Activated gamma-delta T cell treated with Interleukin-2 at 50 U/mL for 16 hours (primary cell): ENCODE measurements at regions not wholly inside any gene's neighbourhood (a gene's known extent, or its start where the extent isn't known, plus 50 kb on each side); places are given as distances from the start of the nearest gene placed in this dataset.

Source experiments
- DNase-seq: peaks from one replicate; pipeline ENCODE4 v3.0.0-alpha.2; 2020

GRCh38 chr7:68265258-68265657 lies 1268.6 kb downstream of the TYW1 start:
- DNase-seq = no peak

DNA sequence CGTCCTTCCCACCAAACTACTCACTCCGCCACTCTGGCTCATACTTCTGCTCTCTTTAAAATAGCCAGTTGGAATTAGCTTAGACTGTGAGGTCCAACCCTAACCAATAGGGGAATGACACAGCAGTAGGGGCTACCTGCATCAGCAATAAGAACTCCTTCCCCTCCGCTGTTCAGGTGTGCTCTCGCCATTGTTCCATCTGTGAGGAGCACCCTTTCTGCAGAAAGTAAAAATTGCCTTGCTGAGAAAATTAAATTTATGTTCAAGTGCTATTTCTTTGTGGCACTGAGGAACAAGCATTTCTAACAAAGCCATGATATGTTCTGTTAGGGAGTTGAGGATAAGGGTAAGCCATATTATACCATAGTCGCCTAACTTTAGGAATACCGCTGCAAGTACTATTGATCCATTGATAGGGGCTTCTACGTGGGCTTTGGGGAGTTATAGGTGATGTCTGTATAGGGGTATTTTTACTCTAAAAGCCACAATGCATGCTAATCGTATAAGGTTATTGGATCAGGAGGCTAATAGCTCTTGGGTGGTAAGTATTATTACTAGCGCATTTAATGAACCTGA lies 1269.5 kb downstream of the TYW1 start:
- no peak for DNase-seq

GRCh38 chr7:68267486-68267885 lies 1270.9 kb downstream of the TYW1 start:
- DNase-seq = no peak

DNA sequence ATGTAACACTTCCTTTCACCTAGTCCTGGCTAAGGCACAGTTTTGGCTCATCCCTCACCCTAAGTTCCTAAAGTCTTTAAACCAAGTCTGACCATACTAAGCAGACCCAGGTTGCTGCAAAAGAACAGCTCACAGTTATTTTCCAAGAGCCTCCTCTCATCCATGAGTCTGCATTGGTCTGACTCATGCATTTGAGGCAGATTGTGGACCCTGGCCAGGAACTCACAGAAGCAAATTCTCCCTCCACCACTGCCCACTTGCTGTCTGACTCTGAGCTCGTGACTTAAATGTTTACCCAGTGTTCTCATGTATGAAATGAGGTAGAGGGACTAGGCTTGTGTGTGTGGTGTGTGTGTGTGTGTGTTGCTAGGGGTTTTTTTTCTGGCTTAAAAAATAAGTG lies 1272.8 kb downstream of the TYW1 start:
- DNase-seq = no peak

DNA sequence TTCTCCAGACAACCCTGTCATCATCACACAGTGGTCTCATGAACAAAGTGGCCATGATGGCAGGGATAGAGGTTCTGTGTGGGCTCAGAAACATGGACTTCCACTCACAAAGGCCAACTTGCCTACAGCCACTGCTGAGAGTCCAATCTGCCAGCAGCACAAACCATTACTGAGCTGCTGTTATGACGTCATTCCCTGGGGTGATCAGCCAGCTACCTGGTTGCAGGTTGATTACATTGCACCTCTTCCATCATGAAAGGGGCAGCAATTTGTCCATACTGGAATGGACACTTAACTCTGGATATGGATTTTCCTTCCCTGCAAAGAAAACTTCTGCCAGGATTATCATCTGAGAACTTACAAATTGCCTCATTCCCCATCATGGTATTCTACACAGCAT lies 1275.9 kb downstream of the TYW1 start:
- no peak for DNase-seq

DNA sequence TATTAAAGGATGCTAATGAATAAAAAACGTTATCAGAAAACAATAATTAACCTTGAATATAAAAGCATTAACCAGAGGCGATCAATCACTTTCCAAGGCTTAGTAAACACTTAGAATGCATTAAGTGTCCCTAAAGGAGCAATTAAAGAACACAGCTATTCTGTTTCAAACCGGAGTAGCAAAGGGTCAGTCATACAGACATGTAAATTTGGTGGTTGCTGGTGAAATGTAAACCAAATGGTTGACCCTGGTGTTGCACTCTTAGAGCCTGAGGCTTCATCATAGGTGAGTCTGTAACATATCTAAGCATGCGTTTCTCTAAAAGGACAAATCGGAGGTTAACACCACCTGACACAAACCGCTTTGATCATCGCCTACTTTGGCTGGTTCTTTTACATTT lies 1280.1 kb downstream of the TYW1 start:
- DNase-seq = no peak

- DNase-seq = no peak
Measured at GRCh38 chr7:68279827-68280400, 1283.3 kb downstream of the TYW1 start.

- no peak for DNase-seq
Measured at GRCh38 chr7:68280931-68281330, 1284.3 kb downstream of the TYW1 start.

DNA sequence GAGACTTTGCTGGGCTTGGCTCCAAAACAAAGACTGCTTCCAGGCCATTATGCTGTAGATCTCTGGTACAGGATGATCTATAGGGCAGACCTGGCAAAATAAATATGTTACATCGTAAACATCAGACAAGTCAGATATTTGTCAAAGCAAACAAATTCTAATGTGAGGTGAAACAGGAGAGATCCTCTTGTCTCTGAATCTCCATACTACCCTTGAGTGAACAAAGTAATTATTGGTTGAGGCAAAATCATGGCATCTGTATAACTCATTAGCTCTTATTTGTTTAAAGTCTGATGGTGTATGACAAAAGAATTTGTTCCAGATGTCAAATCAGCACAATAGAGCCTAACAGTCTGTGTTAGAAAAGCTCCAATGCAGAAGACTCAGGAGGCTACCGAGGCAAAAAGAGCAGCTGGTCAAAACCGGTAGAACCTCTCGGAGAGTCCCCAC lies 1291.5 kb downstream of the TYW1 start:
- no peak for DNase-seq

- DNase-seq = no peak
Measured at GRCh38 chr7:68291710-68292109, 1295.1 kb downstream of the TYW1 start.

- no peak for DNase-seq
Measured at GRCh38 chr7:68295386-68295785, 1298.8 kb downstream of the TYW1 start.

GRCh38 chr7:68304536-68304935 lies 1293.7 kb upstream of the AUTS2 start:
- DNase-seq = no peak

GRCh38 chr7:68306692-68307107 lies 1291.6 kb upstream of the AUTS2 start:
- DNase-seq = no peak

DNA sequence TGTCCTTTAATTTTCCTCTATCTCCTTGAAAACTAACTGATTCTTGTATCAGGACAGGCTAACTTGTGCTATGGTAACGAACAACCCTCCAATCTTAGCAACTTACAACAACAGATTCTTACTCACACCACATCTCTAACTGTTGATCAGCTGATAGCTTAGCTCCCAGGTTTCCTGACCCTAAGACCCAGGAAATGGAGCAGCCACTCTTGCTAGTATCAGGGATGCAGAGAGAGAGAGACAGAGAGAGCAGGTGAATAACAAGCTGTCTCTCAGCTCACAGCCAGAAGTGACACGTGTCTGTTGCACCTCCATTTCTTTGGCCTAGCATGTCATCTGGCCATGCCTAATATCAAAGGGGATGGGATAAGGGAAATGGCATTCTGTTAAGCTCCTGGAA lies 1289.0 kb upstream of the AUTS2 start:
- no peak for DNase-seq

DNA sequence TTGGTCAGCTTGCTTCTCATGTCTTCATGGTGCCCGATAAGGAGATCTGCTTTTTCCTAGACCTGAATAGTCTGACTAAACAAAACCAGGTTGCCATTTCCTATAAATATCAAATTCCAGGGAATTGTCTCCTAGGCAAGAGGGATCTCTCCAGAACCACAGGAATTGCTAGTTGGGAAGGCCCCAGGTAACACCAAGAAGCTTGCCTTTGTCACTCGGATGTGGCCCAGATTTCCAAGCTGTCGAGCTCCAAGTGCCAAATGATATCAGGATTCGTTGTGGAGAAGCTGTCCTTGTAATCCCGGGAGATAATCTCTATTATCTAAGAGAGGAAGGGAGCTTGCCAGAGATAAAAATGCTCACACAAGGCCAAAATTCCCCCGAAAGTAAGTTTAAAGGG lies 1288.5 kb upstream of the AUTS2 start:
- DNase-seq = no peak

DNA sequence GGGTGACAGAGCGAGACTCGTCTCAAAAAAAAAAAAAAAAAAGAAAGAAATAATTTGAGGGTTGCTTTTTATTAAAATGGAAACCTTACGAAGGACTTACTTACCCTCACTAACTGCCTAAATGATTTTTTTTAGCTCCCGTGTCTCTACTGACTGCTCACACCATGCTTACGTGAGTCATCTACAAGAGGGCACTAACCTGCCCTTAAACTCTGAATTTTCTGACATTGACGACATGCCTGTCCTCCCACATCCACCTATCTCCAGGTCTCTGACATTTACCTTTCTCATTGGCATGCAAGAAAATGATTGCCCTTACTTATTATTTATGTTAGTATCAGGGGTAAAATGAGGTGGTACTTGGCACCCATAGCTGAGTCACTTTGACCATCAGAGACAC lies 1286.3 kb upstream of the AUTS2 start:
- DNase-seq = no peak

GRCh38 chr7:68313806-68314205 lies 1284.5 kb upstream of the AUTS2 start:
- DNase-seq = no peak

DNA sequence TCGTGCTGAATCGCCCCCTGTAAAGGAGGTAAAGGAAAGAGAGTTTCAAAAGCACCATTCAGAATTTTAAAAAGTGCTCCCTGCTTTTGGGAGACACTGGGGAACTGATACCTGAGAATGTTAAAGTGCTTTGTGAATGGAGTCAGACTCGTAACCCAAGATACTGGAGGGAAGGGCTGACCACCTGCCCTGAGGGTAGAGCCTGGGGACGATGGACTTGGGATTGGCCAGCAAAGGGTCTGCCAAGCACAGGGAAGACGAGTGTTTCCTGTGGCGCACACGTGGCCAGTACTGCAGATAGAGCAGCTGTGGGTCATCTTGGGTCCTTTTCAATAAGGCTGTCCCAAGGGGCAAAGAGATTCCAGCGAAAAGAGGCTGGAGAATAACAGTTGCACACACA lies 1284.1 kb upstream of the AUTS2 start:
- no peak for DNase-seq

GRCh38 chr7:68317476-68317875 lies 1280.8 kb upstream of the AUTS2 start:
- no peak for DNase-seq

DNA sequence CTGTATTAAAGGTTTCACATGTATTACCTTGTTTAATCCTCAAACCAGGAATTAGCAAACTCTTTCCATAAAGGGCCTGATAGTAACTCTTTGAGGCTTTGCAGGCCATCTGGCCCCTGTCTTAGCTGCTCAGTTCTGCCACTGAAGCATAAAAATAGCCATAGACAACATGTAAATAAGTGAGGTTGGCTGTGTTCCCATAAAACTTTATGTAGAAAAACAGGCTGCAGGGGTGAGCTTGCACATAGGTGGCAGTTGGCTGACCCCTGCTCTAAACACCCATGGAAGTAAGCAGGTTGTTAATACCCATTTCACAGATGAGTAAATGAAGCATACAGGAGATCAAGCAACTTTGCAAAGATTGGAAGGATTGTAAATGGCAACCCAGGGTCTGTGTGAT lies 1279.2 kb upstream of the AUTS2 start:
- DNase-seq = no peak

- DNase-seq = no peak
Measured at GRCh38 chr7:68321076-68321639, 1277.1 kb upstream of the AUTS2 start.

DNA sequence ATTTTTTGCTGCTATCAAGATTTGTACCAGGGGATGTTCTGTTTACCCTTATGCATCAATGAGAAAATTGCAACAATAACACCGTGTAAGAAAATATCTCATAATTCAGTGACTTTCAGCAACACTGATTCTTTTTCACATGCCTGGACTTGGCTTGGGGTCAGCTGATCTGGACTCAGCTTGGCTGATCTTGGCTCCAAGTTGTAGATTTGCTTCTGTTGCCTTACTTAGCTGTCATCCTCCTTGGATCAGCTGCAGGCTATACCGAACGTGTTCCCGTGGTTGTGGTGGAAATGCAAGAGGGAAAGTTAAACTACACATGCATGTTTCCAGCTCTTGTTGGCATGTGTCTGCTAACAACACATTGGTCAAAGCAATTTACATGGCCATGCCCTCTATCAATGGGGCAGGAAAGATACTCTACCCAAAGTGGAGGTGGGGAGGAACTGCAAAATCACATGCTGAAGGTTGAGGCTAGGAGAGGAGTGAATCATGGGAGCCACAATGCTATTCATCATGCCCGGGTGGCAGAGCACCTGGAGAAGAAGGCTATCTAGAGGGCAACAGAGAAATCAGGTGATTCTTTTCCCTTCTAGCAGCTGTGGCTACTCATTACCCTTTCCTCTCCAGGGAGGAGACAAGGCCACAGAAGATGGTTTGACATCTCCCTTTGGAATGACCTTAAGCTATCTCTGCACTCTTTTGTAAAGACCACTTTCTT lies 1276.3 kb upstream of the AUTS2 start:
- DNase-seq = no peak

DNA sequence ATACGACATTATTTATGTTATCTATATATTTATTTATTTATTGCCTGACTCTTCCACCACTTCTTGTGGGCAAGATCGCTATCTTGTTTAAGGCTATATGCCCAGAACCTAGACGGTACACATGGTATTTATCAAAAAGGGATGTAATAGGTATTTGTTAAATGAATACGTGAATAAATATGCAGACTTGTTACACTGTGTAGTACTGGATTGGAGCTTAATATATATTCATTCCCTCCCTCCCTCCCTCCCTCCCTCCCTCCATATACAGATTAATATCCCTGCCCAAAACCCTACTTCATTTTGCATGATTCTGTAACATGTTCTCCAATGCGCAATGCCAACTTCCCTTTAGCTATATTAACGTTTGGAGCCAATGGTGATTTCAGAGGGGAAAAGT lies 1273.7 kb upstream of the AUTS2 start:
- DNase-seq = no peak

DNA sequence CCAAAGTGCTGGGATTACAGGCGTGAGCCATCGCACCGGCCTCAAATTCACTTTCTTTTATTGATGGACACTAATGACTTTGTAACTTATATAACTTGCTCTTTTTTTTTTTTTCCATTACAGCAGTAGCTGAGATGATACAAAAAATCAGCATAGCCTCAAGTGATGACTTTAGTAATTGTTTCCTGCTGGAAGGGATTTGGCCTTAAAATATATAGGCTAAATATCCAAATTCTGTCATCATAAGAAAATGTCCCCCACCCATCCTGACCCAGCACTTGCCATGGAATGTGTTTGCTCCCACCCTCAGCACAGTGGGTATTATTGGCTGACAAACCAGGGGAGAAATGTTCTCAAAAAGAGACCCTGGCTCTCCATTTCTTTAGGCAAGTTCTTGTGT lies 1264.1 kb upstream of the AUTS2 start:
- DNase-seq = no peak
